GM19455 (cell line): ENCODE measurements at regions not wholly inside any gene's neighbourhood (a gene's known extent, or its start where the extent isn't known, plus 50 kb on each side); places are given as distances from the start of the nearest gene placed in this dataset.

ENCODE experiments used
- ATAC-seq: cut with Tn5 transposase; IDR thresholded peaks from one replicate; pipeline ENCODE4 v1.9.1; 2021; ENCODE audit not compliant: unreplicated experiment

- ATAC-seq = no peak
Observed at GRCh38 chr5:124341066-124341858, 405.2 kb downstream of the ZNF608 start.

- no peak for ATAC-seq
Observed at GRCh38 chr5:124337996-124338395, 408.4 kb downstream of the ZNF608 start.

- no peak for ATAC-seq
Observed at GRCh38 chr5:124333298-124333979, 413.0 kb downstream of the ZNF608 start.

GRCh38 chr5:124332273-124332672 lies 414.2 kb downstream of the ZNF608 start:
- no peak for ATAC-seq

GRCh38 chr5:124330595-124331220 lies 415.7 kb downstream of the ZNF608 start:
- no peak for ATAC-seq

DNA sequence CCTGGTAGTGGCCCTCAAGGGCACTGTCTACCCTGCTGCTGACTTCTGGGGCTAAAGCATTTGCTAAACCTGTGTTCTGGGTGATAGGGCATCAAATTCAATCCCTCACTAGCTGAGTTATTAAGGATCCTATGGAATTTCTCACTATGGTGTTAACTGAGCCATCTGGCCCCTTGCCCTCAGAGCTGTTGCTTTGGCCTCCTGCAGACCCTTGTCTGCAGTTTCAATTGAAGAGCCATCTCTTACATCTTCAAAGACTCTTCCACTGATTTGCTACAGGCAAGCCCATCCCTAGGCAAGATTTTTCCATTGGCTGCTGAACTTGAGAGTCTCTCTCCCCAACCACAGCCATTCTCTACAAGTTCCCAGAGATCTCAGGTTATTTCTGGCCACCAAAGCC lies 418.2 kb downstream of the ZNF608 start:
- no peak for ATAC-seq

DNA sequence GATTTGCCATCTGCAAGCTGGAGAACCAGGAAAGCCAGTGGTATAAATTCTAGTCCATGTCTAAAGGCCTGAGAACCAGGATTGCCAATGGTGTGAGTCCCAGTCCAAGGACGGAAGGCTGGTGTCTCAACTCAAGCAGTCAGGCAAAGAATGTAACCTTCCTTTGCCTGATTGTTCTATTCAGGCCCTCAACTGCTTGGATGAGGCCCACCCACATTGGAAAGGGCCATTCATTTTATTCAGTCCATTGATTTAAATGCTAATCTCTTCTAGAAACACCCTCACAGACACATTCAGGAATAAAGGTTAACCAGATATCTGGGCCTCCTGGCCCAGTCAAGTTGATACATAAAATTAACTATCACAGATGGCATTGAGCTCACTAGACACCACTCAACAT lies 427.8 kb downstream of the ZNF608 start:
- ATAC-seq = no peak

DNA sequence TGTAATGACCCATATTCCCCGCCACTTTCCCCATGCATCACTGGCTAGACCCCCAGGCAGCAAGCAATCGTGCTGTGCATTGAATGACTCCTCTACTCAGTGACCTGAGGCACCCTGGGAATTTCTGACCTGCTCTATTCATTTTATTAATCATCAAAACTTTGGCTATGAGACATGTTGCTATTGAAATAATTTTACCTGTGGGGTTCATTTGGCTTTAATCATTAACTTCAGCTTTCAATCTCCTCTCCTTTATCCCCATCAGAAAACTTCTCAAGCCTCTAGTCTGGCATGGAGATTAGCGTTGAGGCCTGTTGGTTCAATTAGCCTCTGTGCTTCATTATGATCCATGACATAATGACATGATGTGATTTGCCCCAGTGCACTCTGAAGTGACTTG lies 429.0 kb downstream of the ZNF608 start:
- ATAC-seq = no peak

GRCh38 chr5:124315741-124316415 lies 430.6 kb downstream of the ZNF608 start:
- no peak for ATAC-seq

DNA sequence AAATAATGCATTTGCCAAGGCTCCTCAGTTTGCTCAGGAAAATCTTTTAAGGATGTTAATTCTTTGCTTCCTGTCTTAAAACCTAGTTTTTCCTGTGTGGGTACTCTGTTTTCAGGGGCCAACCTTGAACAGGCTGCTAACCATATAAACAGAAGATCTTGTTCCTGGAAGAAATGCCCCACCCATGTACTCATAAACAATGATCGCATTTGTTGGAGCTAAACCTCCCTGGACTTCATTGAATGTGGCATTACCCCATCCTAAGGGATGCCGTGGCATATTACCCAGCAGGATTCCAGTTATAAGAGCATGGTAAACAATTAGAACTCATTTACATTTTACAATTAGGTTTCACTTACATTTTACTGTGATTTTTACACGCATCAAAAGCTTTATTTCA lies 436.0 kb downstream of the ZNF608 start:
- ATAC-seq = no peak

GRCh38 chr5:124309241-124309980 lies 437.0 kb downstream of the ZNF608 start:
- ATAC-seq = no peak

DNA sequence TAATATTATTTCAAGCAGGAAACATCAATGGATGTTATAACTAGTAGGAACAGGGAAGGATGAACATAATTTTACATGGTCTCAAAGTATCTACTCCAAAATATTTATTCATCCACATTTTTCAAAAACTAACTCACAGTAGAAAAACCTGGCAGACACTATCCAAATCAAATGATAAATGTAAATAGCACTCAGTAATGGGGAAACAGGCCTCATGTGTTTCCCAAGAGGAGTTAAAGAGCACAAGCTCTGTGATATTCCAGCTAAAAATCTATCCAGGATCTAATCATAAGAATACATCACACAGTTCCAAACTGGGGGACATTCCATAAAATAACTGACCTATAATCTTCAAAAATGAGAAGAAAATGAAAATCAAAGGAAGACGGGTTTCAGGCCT lies 443.1 kb downstream of the ZNF608 start:
- no peak for ATAC-seq

- no peak for ATAC-seq
Observed at GRCh38 chr5:124302533-124302932, 443.9 kb downstream of the ZNF608 start.

GRCh38 chr5:124301850-124302249 lies 444.6 kb downstream of the ZNF608 start:
- no peak for ATAC-seq

DNA sequence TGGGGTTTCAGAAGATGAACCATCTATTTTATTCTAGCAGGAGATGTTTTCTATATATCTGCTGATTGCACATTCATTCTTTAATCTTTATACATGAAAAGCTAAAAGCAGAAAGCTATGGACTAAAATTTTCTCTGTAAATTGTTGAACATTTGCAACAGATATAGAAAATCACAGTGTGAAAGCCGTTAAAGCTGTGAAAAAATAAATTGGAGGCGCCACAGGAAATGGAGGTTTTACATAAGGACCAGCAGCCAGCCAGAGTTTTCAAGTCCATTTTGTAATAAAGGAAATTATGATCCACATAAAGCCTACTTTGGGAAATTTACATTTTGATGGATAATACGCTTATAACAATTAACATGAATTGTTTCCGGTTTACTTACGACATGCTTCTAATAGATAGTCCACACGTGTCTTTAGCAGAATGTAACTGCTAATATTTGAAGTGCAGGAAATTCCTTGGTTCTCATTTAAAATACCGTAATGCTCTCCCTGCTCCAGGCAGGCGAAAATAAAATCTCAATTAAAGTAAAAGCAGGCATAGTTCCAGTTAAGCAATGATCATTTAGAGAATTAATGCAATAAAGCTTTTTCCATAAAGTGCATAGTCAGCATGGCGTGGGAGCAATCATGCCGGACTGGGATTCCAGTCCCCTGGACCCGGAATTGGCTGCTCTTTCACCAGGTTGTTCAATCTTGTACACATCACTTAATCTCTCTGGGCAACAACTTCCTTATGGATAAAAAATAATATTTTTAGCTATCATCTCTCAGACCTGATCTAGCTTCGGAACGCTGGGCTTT lies 445.4 kb downstream of the ZNF608 start:
- no peak for ATAC-seq

- ATAC-seq = no peak
Observed at GRCh38 chr5:124297826-124298225, 448.6 kb downstream of the ZNF608 start.

DNA sequence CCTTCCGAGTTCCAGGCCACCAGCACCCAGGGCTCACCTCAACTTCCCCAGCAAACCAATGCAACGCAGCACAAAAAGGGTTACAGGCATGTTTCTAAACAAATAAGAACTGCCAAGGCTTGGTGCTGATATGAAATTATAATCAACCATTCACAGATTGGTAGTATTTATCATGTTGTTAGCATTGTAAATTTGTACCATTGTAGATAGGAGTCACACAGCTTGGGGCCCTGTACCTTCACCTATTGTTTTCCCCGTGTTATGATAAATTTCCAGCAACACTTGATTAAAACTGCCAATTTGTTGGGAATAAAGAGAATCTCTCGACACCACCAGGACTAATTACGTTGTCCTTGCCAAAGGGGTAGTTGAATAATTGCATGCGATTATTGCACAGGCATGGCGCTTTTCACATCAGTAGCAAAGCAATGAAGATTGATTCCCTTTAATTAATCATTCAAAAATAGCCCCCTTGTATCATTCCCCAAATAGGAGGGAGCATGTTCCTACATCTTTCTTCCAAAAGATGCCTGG lies 454.1 kb downstream of the ZNF608 start:
- no peak for ATAC-seq

DNA sequence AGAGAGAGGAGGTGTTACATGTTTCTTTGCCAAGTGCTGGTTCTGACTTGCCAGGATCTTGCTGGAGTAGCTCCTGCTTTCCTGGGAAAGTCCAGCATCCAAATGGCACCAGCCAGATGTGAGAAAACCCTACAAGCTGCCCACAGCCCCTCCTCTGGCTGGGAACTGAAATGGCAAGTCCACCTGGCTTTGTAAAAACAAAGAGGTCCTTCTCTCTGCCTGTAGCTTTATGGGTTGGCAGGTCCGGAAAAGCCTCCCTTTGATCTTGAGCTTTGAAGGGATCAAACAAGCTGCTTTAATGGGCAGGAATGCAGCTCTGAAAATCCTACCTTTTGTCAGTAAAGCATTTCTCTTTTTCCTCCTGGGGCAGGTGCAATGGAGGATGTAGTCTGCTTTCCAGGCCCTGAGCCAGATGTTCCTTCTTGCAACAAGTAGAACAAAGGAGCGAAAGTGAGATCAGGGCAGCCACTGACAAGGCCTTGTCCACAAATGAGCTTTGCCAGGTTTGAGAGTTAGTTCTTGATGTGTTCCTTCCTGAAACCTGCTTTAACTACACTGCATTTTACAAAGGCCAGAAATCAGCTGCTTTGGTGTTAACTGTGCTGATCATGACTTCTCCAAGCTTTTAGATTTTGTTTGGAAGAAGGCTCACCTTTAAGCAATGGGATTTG lies 456.7 kb downstream of the ZNF608 start:
- ATAC-seq = no peak

GRCh38 chr5:124289130-124289529 lies 457.3 kb downstream of the ZNF608 start:
- ATAC-seq = no peak
